A673 (cell line): ENCODE measurements at regions not wholly inside any gene's neighbourhood (a gene's known extent, or its start where the extent isn't known, plus 50 kb on each side); places are given as distances from the start of the nearest gene placed in this dataset.

Source experiments
- CTCF ChIP-seq: fragments of 300-800, 200-600 bp; sonication (generic); conservative IDR thresholded peaks from 2 replicates; pipeline ENCODE4 v1.5.1; 2017; ENCODE audit warnings: low read depth, mild to moderate bottlenecking, antibody characterized with exemption, low read length, moderate library complexity, mixed read lengths
- EZH2 ChIP-seq: fragments of 200-600 bp; sonication (generic); IDR thresholded peaks from 2 replicates; pipeline ENCODE4 v1.6.1; 2017; ENCODE audit warnings: borderline replicate concordance, low read depth, mild to moderate bottlenecking, mixed read lengths, antibody characterized with exemption, low read length; ENCODE audit not compliant: poor library complexity, severe bottlenecking

GRCh38 chr5:84696651-84697050, 312.0 kb upstream of the EDIL3 start:
- TF ChIP-seq CTCF (no peak), EZH2 (no peak)
